Fibroblast of mammary gland (primary cell): ENCODE measurements at regions not wholly inside any gene's neighbourhood (a gene's known extent, or its start where the extent isn't known, plus 50 kb on each side); places are given as distances from the start of the nearest gene placed in this dataset.

Experiments used
- DNase-seq: peaks from one replicate; pipeline ENCODE4 v3.0.0-alpha.2; 2010; ENCODE audit warnings: low read depth
- H3K4me3 ChIP-seq: 2 replicates; pipeline ENCODE4 v1.5.1; 2011; ENCODE audit warnings: low read depth, mild to moderate bottlenecking, low read length, moderate library complexity; ENCODE audit not compliant: control insufficient read depth
- TF ChIP-seq, protein P1 (sequence below): conservative IDR thresholded peaks from 2 replicates; pipeline ENCODE4 v1.5.1; 2011; ENCODE audit warnings: low read depth, low read length, inconsistent platforms; ENCODE audit not compliant: control insufficient read depth, insufficient read depth

DNA sequence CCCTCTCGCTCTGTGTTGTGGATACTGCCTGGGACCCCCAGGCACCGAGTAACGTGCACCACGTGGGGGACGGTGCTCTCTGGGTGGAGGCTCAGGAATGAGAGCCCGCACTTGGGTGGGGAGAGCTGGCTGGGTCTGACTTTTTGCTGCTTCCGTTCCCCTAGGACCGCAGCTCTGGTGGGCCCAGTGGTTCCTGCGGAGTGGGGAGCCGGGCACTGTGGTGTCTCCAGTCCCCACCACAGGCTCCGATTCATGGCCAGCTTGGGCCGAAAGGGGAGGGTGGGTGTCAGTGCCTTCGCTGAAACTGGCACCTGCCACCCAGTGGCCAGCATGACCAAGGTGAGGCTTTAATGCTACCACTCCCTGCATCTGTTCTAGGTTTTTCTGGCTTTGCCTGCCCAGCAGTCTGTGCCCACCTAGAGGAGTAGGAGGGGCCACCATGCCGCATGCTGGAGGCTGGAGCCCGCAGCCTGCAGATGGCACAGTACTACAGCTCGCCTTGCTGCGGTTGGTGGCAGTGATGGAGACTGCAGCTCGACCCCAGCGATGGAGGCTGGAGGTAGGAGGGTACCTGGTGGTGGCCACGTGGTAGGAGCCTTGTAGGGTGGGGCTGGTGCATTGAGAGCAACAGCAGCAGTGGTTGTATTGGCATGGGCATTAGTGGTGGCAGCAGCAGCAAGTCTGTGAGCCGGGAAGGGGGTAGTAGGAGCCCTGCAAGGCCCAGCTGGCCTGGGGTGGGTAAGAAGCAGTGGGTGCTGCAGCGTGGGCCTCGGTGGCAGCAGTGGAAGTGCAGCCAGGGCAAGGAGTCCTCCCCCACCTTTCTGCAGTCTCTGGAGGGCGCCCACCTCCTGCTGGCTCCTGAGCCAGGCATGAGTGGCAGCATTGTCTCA lies 118.8 kb upstream of the VPREB1 start:
- TF ChIP-seq, protein P1, sequence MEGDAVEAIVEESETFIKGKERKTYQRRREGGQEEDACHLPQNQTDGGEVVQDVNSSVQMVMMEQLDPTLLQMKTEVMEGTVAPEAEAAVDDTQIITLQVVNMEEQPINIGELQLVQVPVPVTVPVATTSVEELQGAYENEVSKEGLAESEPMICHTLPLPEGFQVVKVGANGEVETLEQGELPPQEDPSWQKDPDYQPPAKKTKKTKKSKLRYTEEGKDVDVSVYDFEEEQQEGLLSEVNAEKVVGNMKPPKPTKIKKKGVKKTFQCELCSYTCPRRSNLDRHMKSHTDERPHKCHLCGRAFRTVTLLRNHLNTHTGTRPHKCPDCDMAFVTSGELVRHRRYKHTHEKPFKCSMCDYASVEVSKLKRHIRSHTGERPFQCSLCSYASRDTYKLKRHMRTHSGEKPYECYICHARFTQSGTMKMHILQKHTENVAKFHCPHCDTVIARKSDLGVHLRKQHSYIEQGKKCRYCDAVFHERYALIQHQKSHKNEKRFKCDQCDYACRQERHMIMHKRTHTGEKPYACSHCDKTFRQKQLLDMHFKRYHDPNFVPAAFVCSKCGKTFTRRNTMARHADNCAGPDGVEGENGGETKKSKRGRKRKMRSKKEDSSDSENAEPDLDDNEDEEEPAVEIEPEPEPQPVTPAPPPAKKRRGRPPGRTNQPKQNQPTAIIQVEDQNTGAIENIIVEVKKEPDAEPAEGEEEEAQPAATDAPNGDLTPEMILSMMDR = no peak
- no peak overlapping the region for H3K4me3 ChIP-seq
- DNase-seq = no peak

DNA sequence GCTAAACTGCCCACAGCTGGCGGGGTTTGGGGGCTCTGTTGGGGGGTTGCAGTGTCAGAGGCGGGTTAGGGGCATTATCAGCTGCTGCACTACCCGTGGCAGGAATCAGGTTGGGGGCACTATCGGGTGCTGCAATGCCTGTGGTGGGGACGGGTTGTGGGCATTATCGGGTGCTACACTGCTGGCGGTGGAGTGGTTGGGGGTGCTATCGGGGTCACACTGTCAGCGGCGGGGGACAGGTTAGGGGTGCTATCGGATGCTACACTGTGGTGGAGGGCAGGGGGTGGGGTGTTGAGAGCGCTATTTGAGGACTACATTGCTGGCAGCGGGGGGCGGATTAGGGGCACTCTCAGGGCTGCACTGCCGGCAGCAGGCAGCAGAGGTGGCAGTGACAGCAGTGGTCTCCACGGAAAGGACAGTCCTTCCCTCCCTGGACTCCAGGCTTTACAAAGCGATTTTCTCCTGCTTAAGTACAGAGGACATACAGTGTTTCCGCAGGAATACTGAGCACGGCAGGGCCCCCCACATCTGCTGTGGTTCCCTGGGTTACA lies 119.5 kb upstream of the VPREB1 start:
- no peak overlapping the region for H3K4me3 ChIP-seq
- TF ChIP-seq, protein P1 = no peak
- no peak for DNase-seq

DNA sequence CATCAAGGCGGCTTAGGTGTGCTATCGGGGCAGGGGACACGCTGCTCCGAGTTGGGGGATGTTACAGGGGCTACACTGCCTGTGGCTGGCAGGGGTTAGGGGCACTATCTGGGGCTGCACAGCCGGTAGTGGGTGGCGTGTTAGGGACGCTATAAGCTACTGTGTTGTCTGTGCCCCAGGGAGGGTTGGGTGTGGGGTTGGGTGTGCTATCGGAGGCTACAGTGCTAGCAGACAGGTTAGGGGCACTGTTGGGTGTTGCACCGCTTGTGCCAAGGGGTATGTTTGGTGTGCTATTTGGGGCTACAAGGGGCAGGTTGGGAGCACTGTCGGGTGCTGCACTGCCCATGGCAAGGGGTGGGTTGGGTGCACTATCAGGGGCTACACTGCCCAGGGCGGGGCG lies 120.2 kb upstream of the VPREB1 start:
- no peak overlapping the region for H3K4me3 ChIP-seq
- TF ChIP-seq, protein P1 = no peak
- DNase-seq = no peak

GRCh38 chr22:22123960-22124278 lies 120.7 kb upstream of the VPREB1 start:
- TF ChIP-seq, protein P1 = no peak
- DNase-seq = no peak
- H3K4me3 ChIP-seq = no peak overlapping the region

DNA sequence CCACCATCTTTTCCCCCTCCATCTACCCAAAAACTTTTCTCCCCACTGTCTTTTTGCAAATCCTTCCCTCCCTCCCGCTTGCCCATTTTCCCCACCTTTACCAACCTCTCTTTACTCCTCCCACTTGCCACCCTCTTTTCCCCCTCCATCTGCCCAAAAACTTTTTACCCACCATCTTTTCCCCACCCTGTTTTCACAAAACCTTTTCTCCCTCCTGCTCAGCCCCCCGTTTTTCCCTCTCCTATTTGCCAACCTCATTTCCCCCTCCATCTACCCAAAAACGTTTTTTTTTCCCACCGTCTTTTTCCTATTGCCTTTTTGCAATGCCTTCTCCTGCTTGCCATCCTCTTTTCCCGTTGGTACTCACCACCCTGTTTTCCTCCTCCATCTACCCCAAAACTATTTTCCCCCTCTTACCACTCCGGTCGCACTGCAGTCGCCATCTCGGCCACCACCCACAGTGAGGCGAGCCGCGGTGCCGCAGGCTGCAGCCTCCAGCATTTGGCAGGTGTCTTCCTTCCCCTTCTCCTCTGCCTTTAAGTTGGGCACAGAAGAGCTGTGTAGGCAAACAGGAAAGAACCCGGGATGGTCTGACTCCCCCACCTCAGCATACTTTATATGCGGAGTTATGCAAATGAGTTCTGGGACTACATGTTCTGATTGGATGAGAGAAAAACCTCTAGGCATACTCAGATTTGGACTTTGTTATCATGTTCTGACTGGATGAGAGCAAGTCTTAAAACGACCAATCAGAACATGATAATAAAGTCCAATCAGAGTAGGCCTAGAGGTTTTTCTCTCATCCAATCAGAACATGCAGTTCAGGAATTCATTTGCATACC lies 121.2 kb upstream of the VPREB1 start:
- H3K4me3 ChIP-seq = no peak overlapping the region
- no peak for DNase-seq
- TF ChIP-seq, protein P1 = no peak

- TF ChIP-seq, protein P1 = no peak
- no peak overlapping the region for H3K4me3 ChIP-seq
- no peak for DNase-seq
Observed at GRCh38 chr22:22122348-22123117, 122.1 kb upstream of the VPREB1 start.
